ENCODE measurements at regions not wholly inside any gene's neighbourhood (a gene's known extent, or its start where the extent isn't known, plus 50 kb on each side); places are given as distances from the start of the nearest gene placed in this dataset.

- TF ChIP-seq CBX5 (IDR thresholded peaks at IDR 0.05; ENCODE audit: low read depth, low read length) (no peak), RBBP5 (IDR thresholded peaks at IDR 0.05; ENCODE audit: borderline replicate concordance, low read depth, low read length) (no peak), CTCF (IDR thresholded peaks at IDR 0.05; ENCODE audit: control extremely low read depth in 1 of 3, insufficient read depth in 1 of 3, low read depth in 1 of 3, low read length in 3 of 3) (no peak), SRF (IDR thresholded peaks at IDR 0.05; ENCODE audit: low read depth, low read length) (no peak), SP1 (IDR thresholded peaks at IDR 0.05; ENCODE audit: low read depth, low read length) (no peak), HDAC2 (IDR thresholded peaks at IDR 0.05; ENCODE audit: borderline replicate concordance in 1 of 2, low read depth in 2 of 2, low read length in 2 of 2) (no peak), RNF2 (IDR thresholded peaks at IDR 0.05; ENCODE audit: borderline replicate concordance, low read depth, low read length, missing control alignments, poor library complexity, severe bottlenecking) (no peak), YY1 (IDR thresholded peaks at IDR 0.05; ENCODE audit: low read depth, low read length) (no peak), POLR2A (IDR thresholded peaks at IDR 0.05; ENCODE audit: control extremely low read depth in 1 of 2, low read depth in 2 of 2, low read length in 2 of 2) (no peak), EGR1 (IDR thresholded peaks at IDR 0.05; ENCODE audit: borderline replicate concordance, low read depth, low read length) (no peak), EZH2 (IDR thresholded peaks at IDR 0.05; ENCODE audit: low read depth, low read length, severe bottlenecking) (no peak), JUND (IDR thresholded peaks at IDR 0.05; ENCODE audit: low read length) (no peak)
- TF ChIP-seq, protein P1, sequence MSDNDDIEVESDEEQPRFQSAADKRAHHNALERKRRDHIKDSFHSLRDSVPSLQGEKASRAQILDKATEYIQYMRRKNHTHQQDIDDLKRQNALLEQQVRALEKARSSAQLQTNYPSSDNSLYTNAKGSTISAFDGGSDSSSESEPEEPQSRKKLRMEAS (IDR thresholded peaks at IDR 0.05): no peak
Measured at GRCh38 chr10:83352588-83352987, 786.7 kb upstream of the GHITM start.
